Urinary bladder (tissue), 3 donors: ENCODE measurements at regions not wholly inside any gene's neighbourhood (a gene's known extent, or its start where the extent isn't known, plus 50 kb on each side); places are given as distances from the start of the nearest gene placed in this dataset.
A peak's percentile ranks its signal among the peaks of the same experiment; 100 is the strongest.

Experiments used
- DNase-seq: peaks from one replicate; pipeline ENCODE4 v3.0.0-alpha.2; 2015; ENCODE audit errors: extremely low spot score
- H3K27ac ChIP-seq: one replicate; pipeline ENCODE4 v1.5.1; 2013; ENCODE audit warnings: low read depth, mild to moderate bottlenecking, moderate library complexity
- H3K36me3 ChIP-seq: one replicate; pipeline ENCODE4 v1.6.1; 2013; ENCODE audit warnings: mild to moderate bottlenecking, moderate library complexity; ENCODE audit not compliant: insufficient read depth
- H3K4me1 ChIP-seq: one replicate; pipeline ENCODE4 v1.6.1; 2013; ENCODE audit warnings: mild to moderate bottlenecking, moderate library complexity; ENCODE audit not compliant: insufficient read depth
- H3K4me3 ChIP-seq: one replicate; pipeline ENCODE4 v1.5.1; 2013; ENCODE audit warnings: low read depth, low read length
- WGBS: extraction: QIAGEN DNeasy Blood & Tissue Kit; methylation state at CpG from one replicate; pipeline ENCODE4 v1.1.7; 2013; 5-methylcytosine and 5-hydroxymethylcytosine counted together
- donor health status: healthy with polysubstance abuse.
- donor health status: healthy.

DNA sequence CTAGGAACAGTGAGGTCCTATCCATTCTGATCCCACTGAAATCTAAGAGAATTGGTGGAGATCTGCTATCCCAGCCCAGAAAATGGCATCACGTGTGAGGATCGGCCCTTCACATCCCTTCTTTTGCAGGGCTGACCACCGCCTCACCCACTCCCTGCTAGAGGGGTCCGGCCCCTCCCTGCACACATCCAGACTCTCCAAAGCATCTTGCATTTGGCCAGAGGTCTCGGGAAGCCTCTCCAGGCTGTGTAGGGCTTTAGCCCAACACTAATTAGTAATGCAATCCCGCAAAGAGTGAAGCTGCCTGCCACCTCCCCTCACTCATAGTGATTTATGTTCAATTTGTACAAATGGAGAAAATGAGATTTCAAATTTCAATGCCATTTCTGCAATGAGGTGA lies 434.4 kb upstream of the ZFHX3 start:
- H3K4me1 ChIP-seq: no peaks in the 10 kb centered on the region
- H3K4me3 ChIP-seq: no peak overlapping the region
- no peak for DNase-seq
- 75% methylated on average over 6 of the region's 6 CpGs for WGBS
- no peaks in the 10 kb centered on the region for H3K36me3 ChIP-seq
- H3K27ac ChIP-seq: no peak overlapping the region

DNA sequence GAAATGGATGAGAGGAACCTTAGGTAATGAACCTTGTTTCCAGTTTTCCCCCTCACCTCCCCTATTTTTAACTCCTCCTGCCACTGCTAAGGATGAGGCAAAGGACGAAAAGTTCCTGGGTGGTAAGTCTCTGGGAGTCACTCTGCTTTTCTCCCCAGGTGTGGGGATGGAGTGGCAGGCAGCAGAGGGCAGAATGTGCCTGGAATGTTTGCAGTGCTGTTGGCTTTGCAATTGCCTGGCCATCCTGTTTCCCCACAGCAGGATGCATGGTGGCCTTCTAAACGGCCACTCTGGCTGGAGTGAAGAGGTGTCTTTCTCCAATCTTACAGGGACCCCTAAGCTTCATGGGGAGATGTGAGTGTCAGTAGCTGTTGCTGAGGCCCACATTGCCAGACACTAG lies 432.5 kb upstream of the ZFHX3 start:
- Histone ChIP-seq H3K27ac (no peak overlapping the region), H3K4me1 (no peaks in the 10 kb centered on the region), H3K36me3 (no peaks in the 10 kb centered on the region), H3K4me3 (no peak overlapping the region)
- no peak for DNase-seq
- 67% methylated on average over 2 of the region's 2 CpGs for WGBS

DNA sequence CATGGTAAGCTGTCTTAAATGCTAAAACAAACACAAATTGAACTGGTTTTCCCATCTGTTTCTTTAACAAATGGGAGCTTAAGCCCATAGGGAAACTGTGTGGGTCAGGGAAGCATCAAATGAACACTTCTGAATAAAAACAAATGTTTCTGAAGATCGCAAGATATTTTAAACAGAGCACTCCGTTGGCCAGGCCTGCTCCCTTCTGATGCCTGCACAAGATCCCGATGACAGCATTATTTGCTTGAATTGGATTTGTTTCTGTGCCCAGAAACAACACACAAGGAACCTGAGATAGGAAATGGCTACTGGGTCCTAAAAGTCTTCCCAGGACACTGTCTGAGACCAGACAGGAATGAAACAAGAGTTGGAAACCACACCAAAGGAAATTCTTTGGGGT lies 425.8 kb upstream of the ZFHX3 start:
- 19% methylated on average over 3 of the region's 3 CpGs for WGBS
- H3K36me3 ChIP-seq: no peaks in the 10 kb centered on the region
- H3K27ac ChIP-seq: no peak overlapping the region
- DNase-seq: peak; percentile 33
- H3K4me3 ChIP-seq: no peak overlapping the region
- no peaks in the 10 kb centered on the region for H3K4me1 ChIP-seq

DNA sequence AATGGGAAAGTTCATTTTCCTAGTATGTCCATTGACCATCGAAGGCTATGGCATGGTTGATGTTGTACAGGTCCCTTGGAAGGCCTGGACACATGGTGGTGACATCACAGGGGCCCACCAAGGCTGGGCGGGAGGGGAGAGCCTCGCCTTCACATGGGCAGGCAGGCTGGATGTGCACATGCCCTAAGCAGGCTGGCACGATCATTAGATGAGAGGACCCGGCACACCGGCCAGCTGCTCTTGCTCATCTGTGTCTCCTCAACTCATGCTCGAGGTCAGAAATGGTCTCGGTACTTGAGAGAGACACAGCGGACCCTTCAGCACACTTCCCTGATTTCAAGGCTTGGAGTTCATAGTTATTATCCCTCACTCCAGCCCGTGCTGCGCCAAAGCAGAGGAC lies 416.9 kb upstream of the ZFHX3 start:
- Histone ChIP-seq H3K36me3 (no peaks in the 10 kb centered on the region), H3K27ac (no peak overlapping the region), H3K4me3 (no peak overlapping the region), H3K4me1 (no peaks in the 10 kb centered on the region)
- DNase-seq: no peak
- WGBS: 92% methylated on average over 11 of the region's 11 CpGs

DNA sequence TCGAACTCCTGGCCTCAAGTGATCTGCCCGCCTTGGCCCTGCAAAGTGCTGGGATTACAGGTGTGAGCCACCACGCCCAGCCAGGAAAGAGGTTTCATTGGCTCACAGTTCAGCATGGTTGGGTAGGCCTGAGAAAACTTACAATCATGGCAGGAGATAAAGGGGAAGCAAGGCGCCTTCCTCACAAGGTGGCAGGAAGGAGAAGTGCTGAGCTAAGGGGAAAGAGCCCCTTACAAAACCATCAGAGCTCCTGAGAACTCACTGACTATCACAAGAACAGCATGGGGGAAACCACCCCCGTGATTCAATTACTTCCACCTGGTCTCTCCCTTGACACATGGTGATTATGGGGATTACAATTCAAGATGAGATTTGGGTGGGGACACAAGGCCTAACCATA lies 411.7 kb upstream of the ZFHX3 start:
- Histone ChIP-seq H3K36me3 (no peaks in the 10 kb centered on the region), H3K4me3 (no peak overlapping the region), H3K4me1 (no peaks in the 10 kb centered on the region), H3K27ac (no peak overlapping the region)
- WGBS: 89% methylated on average over 5 of the region's 5 CpGs
- DNase-seq: no peak

DNA sequence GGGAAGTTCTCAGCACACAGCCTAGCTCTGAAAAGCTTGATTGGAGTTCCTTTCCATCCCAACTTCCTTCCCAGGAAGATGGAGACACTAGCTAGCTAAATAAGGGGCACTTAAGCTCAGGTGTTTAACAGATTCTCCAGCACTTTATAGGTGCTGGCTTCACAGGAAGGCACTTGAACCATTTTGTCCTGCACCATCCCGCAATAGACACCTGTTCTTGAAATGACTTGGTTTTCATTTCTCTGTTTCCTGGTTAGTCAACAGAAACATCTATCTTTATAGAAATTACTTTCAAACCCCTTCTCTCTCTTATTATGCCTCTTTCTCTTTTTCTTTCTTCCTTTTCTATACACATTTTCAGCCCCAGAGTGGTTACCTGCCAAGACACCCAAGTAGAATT lies 409.9 kb upstream of the ZFHX3 start:
- Histone ChIP-seq H3K4me1 (no peaks in the 10 kb centered on the region), H3K4me3 (no peak overlapping the region), H3K27ac (no peak overlapping the region), H3K36me3 (no peaks in the 10 kb centered on the region)
- WGBS: 98% methylated on average over 1 of the region's 1 CpG
- no peak for DNase-seq

DNA sequence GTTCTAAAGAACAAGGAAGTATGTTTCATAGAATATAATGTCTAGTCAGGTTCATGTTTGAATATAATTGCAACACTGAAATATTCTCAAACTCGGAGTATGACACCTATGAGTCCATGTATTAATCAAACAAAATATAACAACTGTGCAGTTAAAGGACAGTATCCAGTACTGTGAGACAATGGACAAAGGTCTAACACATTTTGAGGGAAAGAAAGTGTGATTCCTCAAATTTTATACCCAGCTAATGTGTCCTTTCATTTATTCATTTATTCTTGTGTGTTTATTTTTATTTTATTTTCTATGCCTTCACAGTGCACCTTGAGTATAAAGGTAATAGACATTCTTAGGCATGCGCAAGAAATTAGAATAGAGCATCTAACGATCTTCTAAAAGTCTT lies 401.0 kb upstream of the ZFHX3 start:
- Histone ChIP-seq H3K36me3 (no peaks in the 10 kb centered on the region), H3K4me3 (no peak overlapping the region), H3K4me1 (no peaks in the 10 kb centered on the region), H3K27ac (no peak overlapping the region)
- no peak for DNase-seq
- 95% methylated on average over 3 of the region's 3 CpGs for whole genome bisulfite sequencing

DNA sequence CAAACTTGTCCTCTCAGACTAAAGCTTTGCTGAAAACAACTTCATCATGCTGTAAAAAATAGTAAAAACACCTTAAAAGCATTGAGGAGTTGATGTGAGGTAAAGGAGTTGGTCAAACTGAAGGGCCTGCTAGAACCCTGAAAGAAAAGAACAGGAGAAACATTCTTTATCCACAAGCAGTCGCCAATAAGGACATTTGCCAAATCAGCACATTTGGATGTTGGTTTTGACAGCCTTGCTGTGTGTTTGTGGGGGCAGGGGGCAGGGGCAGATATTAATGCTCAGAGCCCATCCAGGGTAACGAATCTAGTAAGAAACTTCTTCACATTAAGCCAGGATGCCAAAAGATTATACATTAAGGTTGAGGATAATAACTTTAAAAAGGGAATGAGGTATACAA lies 399.9 kb upstream of the ZFHX3 start:
- no peaks in the 10 kb centered on the region for H3K4me1 ChIP-seq
- no peaks in the 10 kb centered on the region for H3K36me3 ChIP-seq
- no peak overlapping the region for H3K4me3 ChIP-seq
- DNase-seq: no peak
- no peak overlapping the region for H3K27ac ChIP-seq
- 83% methylated on average over 2 of the region's 2 CpGs for WGBS

DNA sequence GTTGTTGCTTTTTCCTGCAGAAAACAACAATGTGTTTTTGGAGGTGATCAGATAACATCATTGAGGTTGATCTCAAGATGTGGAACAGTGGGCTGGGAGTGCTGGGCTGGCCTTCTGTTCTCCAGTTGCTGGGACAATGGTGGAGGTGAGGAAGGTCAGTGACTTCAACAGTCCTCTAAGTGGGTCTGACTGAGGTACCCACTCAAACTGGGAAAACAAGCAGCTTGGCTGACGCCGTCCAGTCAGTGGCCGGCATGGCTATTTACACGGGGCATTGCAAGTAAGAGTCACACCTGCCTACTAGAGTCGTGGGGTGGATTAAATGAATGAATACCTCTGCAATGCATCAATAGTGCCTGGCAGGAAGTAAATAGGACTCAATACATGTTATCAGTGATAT lies 386.7 kb upstream of the ZFHX3 start:
- 94% methylated on average over 5 of the region's 5 CpGs for WGBS
- Histone ChIP-seq H3K4me1 (no peaks in the 10 kb centered on the region), H3K36me3 (no peaks in the 10 kb centered on the region), H3K4me3 (no peak overlapping the region), H3K27ac (no peak overlapping the region)
- no peak for DNase-seq

DNA sequence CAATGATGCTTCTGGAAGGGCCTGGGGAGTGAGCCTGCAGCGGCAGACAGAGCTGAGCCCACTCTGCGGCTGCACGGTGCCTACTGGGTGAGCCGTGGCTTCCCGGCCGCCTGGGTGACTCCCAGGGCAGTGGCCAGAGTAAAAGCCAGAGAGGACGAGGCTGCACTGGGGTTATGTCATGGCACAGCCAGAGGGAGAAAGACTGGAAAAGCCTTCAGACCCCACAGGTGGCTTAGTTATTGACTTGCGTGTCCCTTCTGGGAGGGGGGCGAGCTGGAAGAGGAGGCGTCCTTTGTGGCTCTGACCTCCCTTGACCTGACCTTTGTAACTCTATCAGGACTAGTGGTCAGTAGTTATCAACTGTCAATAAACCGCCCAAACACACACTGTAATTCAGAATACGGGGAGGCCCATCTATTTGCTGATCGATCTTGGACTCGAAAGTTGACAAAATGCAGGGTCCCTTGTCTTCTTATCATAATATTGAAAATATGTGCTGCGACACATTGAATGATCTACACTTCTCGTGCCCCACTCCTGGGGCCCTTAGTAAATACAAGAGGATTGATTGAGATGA lies 385.9 kb upstream of the ZFHX3 start:
- no peak overlapping the region for H3K27ac ChIP-seq
- no peak for DNase-seq
- no peak overlapping the region for H3K4me3 ChIP-seq
- no peaks in the 10 kb centered on the region for H3K4me1 ChIP-seq
- 73% methylated on average over 16 of the region's 16 CpGs for WGBS
- no peaks in the 10 kb centered on the region for H3K36me3 ChIP-seq

DNA sequence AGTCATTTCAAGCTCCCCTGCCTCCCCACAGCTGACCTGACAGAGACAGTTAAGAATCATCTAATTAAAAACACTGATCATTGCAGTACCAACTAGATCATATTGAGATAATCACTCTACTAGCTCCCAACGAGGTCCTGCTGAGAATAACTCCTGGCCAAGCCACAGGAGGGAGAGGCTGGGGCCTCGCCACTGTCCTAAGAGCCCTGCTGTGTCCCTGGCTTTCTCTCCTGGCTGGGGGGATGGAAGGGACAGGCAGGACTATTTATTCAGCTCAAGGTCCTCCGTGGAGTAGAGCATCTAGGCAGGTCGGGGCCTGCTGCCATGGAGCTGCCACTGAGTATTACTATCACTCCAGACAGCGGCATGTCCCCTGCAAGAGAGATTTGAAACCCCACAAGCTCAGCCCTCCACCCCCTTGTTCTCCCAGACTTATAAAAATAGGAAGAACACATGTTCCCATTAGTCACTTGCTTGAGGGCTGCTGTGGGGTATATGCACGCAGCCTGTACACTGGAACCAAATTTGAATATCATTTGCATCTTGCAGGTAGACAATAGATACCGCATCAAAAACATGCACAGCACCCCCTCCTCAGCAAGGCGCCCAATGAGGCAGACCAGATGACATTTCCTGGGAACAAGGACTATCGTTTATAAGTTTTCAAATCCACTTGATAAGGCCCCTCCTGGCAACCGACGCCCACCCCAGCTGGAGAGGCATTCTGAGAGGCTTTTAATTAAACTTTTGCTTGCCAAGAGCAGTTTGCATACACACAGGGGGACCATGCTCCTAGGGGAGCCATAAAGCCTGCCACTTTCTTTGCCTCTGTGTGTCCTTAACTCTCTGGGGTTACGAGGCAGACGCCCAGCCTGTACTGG lies 385.2 kb upstream of the ZFHX3 start:
- DNase-seq: no peak
- 54% methylated on average over 13 of the region's 13 CpGs for WGBS
- no peak overlapping the region for H3K27ac ChIP-seq
- no peaks in the 10 kb centered on the region for H3K4me1 ChIP-seq
- H3K36me3 ChIP-seq: no peaks in the 10 kb centered on the region
- H3K4me3 ChIP-seq: no peak overlapping the region

DNA sequence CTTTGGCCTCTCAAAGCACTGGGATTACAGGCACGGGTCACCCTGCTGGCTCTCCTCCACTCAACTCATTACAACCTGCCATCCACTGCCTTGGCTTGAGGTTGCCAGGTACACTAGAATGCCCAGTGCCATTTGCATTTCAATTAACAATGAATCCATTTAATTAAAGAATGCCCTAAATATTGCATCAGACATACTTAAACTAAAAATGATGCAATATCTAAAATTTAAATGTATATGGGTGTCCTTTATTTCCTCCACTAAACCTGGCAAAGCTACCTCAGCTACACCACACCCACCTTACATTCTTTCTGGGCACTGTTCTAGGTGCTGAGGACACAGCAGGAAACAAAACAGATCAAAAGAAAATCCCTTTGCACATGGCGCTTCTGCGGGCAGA lies 382.2 kb upstream of the ZFHX3 start:
- Histone ChIP-seq H3K36me3 (no peaks in the 10 kb centered on the region), H3K27ac (no peak overlapping the region), H3K4me1 (no peaks in the 10 kb centered on the region), H3K4me3 (no peak overlapping the region)
- DNase-seq: no peak
- 84% methylated on average over 3 of the region's 3 CpGs for WGBS

DNA sequence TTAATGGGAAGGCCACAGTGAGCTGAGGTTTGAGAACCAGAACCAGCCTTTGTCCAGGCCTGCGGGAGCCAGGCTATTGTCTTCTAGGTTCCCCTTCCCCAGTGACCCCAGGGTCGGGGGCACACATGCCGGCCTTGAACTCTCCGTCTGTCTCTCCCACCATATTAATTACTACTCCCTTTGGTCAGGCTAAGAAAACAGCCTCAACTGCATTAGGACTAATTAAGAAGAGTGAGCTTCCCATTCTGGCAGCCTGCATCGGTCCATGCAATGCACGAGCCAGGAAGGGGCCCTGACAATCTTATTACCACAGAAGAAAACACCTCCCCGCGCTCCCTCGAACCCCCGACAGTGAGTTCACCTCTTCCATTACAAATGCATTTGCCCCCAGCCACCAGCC lies 380.2 kb upstream of the ZFHX3 start:
- Histone ChIP-seq H3K36me3 (no peaks in the 10 kb centered on the region), H3K4me3 (no peak overlapping the region), H3K4me1 (no peaks in the 10 kb centered on the region), H3K27ac (no peak overlapping the region)
- WGBS: 90% methylated on average over 10 of the region's 10 CpGs
- DNase-seq: no peak

DNA sequence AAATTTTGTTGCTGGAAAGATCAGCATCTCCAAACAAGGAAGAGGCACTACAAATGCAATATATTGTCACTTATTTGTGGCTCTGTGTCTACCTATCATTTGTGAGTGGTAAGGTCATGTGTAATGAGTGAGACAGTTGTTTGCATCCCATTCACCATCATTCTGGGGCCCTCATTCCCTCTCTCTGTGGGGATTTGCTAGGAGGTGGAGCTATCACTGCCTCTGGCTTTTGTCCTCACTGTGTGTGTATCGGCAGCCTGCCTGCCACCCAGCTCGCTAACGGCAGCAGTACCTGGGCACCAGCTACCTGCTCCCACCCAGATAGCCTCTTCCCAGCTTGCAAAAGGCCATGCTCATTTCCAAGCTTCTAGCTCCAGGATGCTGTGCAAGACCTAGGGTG lies 379.2 kb upstream of the ZFHX3 start:
- H3K4me3 ChIP-seq: no peak overlapping the region
- WGBS: 80% methylated on average over 3 of the region's 3 CpGs
- no peak overlapping the region for H3K27ac ChIP-seq
- DNase-seq: no peak
- no peaks in the 10 kb centered on the region for H3K36me3 ChIP-seq
- H3K4me1 ChIP-seq: no peaks in the 10 kb centered on the region
